Fibroblast of mammary gland (primary cell): ENCODE measurements at regions not wholly inside any gene's neighbourhood (a gene's known extent, or its start where the extent isn't known, plus 50 kb on each side); places are given as distances from the start of the nearest gene placed in this dataset.

Source experiments
- DNase-seq: peaks from one replicate; pipeline ENCODE4 v3.0.0-alpha.2; 2010; ENCODE audit warnings: low read depth
- H3K4me3 ChIP-seq: 2 replicates; pipeline ENCODE4 v1.5.1; 2011; ENCODE audit warnings: low read depth, mild to moderate bottlenecking, low read length, moderate library complexity; ENCODE audit not compliant: control insufficient read depth
- TF ChIP-seq, protein P1 (sequence below): conservative IDR thresholded peaks from 2 replicates; pipeline ENCODE4 v1.5.1; 2011; ENCODE audit warnings: low read depth, low read length, inconsistent platforms; ENCODE audit not compliant: control insufficient read depth, insufficient read depth

DNA sequence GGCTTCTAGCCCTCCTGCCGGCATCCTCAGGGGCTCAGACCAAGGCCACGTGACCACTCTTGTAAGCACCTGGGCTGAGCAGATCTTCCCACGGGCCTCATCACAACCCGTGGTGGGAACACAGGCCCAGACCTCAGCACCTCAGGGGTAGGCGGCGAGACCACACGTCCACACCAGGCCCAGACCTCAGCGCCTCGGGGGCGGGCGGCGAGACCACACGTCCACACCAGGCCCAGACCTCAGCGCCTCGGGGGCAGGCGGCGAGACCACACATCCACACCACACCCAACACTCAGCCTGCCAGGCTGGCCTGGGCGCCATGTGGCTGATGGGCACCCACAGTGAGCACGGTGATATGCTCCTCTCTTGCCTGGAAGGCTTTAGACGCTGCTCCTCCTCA is 334.4 kb upstream of the SALL3 start:
- no peak overlapping the region for H3K4me3 ChIP-seq
- TF ChIP-seq, protein P1, sequence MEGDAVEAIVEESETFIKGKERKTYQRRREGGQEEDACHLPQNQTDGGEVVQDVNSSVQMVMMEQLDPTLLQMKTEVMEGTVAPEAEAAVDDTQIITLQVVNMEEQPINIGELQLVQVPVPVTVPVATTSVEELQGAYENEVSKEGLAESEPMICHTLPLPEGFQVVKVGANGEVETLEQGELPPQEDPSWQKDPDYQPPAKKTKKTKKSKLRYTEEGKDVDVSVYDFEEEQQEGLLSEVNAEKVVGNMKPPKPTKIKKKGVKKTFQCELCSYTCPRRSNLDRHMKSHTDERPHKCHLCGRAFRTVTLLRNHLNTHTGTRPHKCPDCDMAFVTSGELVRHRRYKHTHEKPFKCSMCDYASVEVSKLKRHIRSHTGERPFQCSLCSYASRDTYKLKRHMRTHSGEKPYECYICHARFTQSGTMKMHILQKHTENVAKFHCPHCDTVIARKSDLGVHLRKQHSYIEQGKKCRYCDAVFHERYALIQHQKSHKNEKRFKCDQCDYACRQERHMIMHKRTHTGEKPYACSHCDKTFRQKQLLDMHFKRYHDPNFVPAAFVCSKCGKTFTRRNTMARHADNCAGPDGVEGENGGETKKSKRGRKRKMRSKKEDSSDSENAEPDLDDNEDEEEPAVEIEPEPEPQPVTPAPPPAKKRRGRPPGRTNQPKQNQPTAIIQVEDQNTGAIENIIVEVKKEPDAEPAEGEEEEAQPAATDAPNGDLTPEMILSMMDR, result no peak
- DNase-seq, result no peak

- TF ChIP-seq, protein P1, result no peak
- no peak for DNase-seq
- H3K4me3 ChIP-seq, result no peak overlapping the region
Observed at GRCh38 chr18:78647018-78647417, 332.6 kb upstream of the SALL3 start.

DNA sequence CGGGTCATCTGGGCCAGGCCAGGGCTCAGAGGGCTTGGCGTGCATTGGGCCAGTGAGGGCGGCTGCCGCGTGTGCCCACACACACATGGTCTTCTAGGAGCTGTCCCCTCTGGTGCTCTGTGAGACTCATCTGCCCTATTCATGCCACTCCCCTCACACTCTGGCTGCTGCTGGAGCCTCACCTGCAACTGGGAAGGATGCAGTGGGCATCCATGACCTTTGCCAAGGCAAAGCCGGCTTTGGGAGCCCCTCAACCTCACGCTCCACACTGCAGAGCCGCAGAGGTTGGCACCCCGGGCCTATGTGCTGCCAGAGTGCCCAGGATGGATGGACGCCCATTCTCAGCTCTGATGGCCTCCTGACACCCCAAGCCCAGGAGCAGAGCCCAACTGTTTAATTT is 330.2 kb upstream of the SALL3 start:
- H3K4me3 ChIP-seq, result no peak overlapping the region
- TF ChIP-seq, protein P1, result no peak
- no peak for DNase-seq

GRCh38 chr18:78650926-78651325 is 328.7 kb upstream of the SALL3 start:
- H3K4me3 ChIP-seq, result no peak overlapping the region
- no peak for DNase-seq

DNA sequence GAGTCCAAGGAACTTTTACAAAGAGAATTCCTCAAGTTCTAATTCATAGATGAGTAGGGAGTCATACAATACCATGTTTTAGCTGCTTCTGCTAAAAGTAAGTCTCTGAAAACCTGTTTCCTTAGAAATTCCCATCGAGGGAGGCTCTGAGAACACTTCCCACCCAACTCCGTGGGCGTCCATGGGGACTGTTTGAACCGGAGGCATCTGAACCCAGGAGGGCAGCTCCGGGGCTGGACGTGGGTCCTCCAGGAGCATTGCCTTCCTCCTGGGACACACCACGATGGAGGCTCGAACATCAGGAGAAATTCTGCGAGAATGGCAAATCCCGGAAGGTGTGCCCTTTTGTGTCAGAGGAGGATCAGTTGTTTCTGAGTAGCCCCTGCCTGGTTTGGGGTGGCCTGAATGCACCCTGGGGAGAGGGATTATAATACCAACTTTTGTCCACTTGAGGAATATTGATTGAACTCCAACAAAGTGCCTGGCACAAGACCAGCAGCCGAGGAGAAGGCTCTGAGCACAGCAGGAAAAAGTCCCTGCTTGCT is 327.5 kb upstream of the SALL3 start:
- TF ChIP-seq, protein P1, result no peak
- DNase-seq, result no peak
- no peak overlapping the region for H3K4me3 ChIP-seq

More at GRCh38 chr18:78650926-78651325, 328.7 kb upstream of the SALL3 start:
- TF ChIP-seq, protein P1, result no peak

- TF ChIP-seq, protein P1, result no peak
- H3K4me3 ChIP-seq, result no peak overlapping the region
- no peak for DNase-seq
Observed at GRCh38 chr18:78655921-78656320, 323.7 kb upstream of the SALL3 start.

DNA sequence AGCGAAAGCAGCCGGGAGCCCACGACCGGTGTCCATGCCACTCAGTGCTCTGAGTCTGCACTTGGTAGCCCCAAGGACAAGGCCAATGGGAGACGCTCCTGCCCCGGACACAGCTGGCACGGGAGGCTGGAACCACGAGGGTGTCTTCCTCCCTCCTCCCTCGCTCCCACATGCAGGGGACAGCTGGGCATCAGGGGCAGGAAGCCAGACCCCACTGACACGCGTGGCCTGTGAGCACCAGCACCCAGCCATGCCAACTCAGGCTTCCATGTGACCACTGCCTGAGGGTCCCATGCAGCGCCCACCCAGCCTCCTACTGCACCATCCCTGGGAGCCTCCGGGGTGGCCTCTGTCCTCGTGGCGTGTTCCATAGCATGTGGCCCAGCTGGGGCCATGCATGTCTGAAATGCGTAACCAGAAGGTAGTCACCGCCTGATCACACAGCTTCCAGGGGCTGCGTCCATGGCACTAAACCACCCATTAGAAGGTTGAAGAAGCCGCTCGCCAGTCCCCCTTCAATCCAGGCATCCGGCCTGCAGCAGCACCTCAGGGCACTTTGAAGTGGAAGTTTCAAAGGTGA is 323.2 kb upstream of the SALL3 start:
- H3K4me3 ChIP-seq, result no peak overlapping the region
- TF ChIP-seq, protein P1, result no peak
- DNase-seq, result no peak
